ENCODE measurements at regions not wholly inside any gene's neighbourhood (a gene's known extent, or its start where the extent isn't known, plus 50 kb on each side); places are given as distances from the start of the nearest gene placed in this dataset.

DNA sequence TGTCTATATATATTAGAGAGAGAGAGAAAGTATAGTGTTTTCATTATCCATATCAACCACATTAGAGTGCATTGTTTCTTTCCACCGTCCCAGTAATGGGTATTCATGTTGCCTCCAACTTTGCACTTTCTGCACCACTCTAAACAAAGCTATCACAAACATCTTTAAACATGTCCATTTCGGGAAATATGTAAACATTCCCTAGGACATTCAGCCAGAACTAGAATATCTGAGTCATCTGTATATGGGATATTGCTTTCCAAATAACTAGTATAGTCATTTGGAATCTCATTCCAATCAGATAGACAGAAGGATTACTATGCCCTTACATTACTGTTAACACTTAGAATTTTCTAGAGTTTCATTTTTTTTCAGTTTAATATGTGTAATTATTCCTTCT lies 914.9 kb upstream of the EPHA6 start:
- TF ChIP-seq, protein P1, sequence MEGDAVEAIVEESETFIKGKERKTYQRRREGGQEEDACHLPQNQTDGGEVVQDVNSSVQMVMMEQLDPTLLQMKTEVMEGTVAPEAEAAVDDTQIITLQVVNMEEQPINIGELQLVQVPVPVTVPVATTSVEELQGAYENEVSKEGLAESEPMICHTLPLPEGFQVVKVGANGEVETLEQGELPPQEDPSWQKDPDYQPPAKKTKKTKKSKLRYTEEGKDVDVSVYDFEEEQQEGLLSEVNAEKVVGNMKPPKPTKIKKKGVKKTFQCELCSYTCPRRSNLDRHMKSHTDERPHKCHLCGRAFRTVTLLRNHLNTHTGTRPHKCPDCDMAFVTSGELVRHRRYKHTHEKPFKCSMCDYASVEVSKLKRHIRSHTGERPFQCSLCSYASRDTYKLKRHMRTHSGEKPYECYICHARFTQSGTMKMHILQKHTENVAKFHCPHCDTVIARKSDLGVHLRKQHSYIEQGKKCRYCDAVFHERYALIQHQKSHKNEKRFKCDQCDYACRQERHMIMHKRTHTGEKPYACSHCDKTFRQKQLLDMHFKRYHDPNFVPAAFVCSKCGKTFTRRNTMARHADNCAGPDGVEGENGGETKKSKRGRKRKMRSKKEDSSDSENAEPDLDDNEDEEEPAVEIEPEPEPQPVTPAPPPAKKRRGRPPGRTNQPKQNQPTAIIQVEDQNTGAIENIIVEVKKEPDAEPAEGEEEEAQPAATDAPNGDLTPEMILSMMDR (IDR thresholded peaks at IDR 0.05): no peak
- no peak for TF ChIP-seq POLR2A (IDR thresholded peaks at IDR 0.05)
